Eye (tissue), 1 donor: ENCODE measurements at regions not wholly inside any gene's neighbourhood (a gene's known extent, or its start where the extent isn't known, plus 50 kb on each side); places are given as distances from the start of the nearest gene placed in this dataset.
A peak's percentile ranks its signal among the peaks of the same experiment; 100 is the strongest.

ENCODE experiments used
- DNase-seq: peaks from one replicate; pipeline ENCODE4 v3.0.0-alpha.2; 2015

DNA sequence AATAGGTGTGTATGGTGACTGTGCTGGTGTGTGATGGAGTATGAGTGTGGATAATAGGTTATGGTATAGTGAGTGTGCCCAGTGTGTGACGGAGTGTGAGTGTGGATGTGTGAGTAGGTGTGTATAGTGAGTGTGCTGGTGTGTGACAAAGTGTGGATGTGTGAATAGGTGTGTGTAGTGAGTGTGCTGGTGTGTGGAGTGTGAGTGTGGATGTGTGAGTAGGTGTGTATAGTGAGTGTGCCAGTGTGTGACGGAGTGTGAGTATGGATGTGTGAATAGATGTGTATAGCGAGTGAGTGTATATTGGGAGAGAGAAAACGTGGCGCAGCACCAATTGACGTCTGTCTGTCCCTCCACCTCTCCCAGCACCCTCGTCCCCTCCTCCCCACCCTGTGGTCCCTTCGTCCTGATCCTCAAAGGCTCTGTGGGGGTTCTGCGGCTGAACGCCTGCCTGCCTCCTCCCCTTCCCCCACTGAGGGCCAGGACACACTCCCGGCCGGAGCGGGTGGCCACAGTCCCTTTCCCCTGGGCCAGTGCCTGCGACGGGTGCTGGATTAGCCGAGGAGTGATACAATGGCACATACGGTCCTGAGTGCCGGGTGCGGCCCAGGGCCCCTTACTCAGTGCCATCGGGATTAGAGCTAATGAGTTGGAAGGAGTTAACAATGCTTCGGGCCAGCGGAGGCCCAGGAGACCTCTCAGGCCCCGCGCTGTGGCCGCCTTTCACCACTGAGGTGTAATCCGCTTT, 160.0 kb downstream of the MRM1 start:
- peak; percentile 82 for DNase-seq

- DNase-seq, result no peak
Observed at GRCh38 chr17:36765436-36766043, 164.2 kb downstream of the MRM1 start.

DNA sequence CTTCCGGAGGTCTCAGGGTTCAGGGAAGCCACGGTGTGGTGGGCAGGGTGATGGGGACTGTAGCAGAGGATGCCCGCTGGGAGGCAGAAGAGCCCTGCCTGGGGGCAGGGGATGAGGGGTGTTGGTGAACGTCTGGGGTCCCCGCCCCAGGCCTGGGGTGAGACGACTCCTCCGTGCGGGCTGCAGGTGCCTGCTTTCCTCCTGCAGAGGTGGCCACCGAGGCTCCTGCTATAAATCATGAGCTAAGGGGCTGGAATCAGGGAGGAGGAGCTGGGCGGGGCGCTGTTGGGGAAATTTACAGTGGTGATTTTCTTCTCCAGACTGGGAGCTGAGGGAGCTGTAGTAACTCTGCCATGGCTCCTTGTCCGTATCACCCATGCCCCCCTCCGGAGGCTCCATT, 167.0 kb downstream of the MRM1 start:
- no peak for DNase-seq

DNA sequence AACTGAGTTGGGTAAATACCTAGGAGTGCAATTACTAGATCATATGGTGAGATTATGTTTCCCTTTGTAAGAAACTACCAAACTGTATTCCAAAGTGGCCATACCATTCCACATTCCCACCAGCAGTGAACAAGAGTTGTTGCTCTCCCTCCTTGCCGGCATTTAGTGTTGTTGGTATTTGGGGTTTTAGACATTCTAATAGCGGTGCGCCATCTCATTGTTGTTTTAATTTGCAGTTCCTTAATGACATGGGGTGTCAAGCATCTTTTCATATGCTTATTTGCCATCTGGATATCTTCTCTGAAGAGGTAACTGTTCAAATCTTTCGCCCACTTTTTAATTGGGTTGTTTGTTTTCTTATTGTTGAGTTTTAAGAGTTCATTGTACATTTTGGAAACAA, 164.2 kb upstream of the LHX1 start:
- DNase-seq, result no peak

DNA sequence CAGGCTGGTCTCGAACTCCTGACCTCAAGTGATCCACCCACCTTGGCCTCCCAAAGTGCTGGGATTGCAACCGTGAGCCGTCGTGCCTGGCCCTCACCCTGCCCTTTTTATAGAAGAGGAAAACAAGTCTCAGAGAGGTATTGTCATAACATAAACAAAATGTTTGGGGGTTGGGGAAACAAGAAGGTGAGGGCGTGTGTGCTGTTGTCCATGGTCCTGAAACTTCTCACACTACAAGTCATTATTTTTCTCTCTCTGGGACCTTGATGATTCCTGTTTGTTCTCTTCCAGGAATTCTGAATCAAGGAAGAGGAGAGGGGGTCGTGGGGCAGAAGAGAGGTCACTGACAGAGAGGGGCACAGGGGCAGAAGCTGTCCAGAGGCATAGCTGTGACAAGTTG, 160.2 kb upstream of the LHX1 start:
- DNase-seq, result peak; percentile 66

GRCh38 chr17:36778448-36778847, 158.8 kb upstream of the LHX1 start:
- DNase-seq, result peak; percentile 33

DNA sequence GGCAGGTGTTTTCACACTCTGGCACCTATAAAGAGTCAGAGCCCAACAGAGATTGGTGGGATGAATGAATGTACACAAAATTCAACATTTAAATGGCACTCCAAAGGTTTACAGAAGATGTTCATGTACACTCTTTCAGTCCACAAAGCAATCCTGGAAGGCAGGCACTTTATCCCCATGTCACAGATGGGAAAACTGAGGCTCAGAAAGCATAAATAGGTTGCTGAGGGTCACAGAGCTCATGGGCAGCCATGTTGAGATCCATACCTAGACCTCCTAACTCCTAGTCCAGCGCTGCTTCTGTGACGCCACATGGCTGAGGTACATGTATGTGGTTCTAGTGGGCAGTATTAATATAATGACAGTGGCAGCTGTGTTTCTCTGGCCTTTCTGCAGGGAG, 157.7 kb upstream of the LHX1 start:
- no peak for DNase-seq

DNA sequence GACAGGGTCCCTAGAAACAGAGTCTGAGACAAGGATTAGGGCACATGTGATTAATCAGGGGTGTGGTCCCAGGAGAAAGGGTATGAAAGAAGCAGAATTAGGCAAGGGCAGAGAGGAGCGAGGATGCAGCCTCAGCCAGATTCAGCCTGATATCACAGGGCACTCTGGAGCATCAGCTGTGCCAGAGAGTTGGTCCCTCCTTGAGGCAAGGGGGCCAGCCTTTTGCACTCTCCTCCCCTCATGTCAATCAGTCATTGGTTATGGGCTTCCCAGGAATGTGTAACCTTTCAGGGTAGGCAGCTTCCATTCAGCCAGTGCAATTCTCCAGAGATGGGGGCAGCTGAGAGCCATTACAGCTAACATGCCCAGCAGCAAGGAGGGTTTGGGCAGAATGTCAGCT, 152.6 kb upstream of the LHX1 start:
- no peak for DNase-seq

DNA sequence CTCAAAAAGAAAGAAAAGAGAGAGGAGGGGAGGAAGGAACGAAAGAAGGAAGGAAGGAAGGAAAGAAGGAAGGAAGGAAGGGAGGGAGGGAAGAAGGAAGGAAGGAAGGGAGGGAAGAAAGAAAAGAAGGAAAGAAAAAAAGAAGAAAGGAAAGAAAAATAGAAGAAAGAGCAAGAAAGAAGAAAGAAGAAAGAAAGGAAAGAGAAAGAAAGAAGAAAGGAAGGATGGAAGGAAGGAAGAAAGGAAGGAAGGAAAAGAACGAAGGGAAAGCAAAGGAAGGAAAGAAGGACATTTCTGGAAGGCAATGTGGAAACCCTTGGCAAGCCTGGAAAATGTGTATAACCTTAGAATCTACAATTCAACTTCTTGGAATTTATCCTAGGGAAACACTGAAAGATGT, 150.4 kb upstream of the LHX1 start:
- no peak for DNase-seq

GRCh38 chr17:36791150-36791941, 145.9 kb upstream of the LHX1 start:
- DNase-seq, result peak; percentile 39

GRCh38 chr17:36791942-36792475, 145.3 kb upstream of the LHX1 start:
- DNase-seq, result peak; percentile 36

DNA sequence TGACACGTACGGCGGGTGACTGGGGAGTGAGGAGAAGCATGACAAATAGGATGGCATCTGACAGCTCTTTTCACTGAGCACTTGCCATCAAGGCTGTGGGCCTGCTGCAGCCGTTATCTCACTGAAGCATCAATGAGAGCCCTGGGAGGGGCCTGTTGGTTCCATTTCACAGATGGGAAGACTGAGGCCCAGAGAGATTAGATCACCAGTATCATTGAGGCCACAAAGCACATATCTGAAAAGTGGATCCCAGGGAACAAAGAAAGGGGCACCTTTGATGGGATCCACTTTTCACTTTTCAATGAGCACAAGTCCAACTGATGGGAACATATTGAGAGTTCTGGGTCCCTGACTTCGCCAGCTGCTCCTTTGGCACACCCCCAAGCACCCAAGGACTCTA, 144.4 kb upstream of the LHX1 start:
- DNase-seq, result no peak

DNA sequence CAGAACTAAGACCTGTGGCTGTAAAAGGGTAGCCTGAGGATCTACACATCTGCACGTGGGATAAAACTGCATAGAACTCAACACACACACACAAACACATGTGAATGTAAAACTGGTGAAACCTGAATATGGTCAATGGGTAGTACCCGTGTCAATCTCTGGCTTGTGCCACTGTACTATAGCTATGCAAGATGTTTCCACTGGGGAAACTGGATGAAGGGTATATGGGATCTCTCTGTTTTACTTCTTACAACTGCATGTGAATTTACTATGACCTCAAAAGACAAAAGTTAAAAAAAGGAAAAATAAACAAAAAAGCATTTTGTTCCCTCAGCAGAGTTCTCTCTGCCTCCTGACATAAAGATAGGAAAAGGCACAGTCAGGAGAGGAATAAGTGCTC, 143.3 kb upstream of the LHX1 start:
- no peak for DNase-seq

- no peak for DNase-seq
Observed at GRCh38 chr17:36807496-36808179, 129.6 kb upstream of the LHX1 start.

- DNase-seq, result peak; percentile 74
Observed at GRCh38 chr17:36808180-36808661, 129.1 kb upstream of the LHX1 start.

DNA sequence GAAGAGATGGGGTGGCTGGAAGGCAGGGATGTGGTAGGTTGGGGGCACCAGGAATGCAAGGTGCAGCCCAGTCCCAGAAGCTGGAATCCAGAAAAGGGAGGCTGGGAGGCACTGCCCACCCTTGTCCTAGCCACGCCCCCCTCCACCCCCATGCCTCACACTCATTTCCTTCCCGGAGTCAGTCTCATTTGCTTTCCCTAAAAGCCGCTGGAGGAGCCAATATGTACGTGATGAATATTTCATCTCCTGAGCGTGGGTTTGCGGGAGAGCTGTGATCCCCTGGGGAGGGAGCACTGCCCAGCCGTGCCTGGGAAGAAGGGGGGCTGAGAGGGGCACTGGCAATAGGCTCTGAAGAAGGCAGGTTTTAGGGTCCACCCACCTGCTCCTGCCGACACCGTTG, 124.5 kb upstream of the LHX1 start:
- peak; percentile 65 for DNase-seq

GRCh38 chr17:36813357-36813756, 123.9 kb upstream of the LHX1 start:
- no peak for DNase-seq

DNA sequence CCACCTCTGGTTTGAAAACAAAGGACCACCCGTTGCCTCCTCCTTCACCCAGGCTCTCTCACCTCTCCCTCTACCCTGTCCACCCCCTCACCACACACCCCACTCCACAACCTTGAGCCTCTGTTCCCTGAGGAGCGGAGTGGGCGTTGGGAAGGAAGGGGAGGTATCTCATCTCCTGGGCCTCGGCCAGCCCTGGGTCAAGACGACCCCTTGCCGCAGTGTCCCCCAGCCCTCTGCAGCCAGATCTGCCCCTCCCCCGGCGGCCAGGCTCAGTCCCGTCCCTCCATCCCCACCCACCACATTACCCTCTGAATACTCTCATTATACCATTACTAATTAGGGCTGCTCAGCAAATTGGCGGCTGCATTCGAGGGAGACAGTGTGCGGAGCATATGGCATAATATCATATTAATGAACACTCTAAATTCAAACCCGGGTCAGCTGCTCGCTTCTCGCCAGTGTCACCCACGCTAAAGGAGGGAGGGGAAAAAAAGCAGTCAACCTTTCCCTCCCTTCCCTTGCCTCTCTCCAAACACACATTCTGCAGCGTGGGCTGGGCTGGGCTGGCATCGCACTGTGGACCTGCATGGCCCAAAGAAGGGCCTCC, 123.2 kb upstream of the LHX1 start:
- DNase-seq, result peak; percentile 51

- DNase-seq, result no peak
Observed at GRCh38 chr17:36814958-36815357, 122.3 kb upstream of the LHX1 start.

GRCh38 chr17:36816214-36816906, 120.9 kb upstream of the LHX1 start:
- peak; percentile 46 for DNase-seq

DNA sequence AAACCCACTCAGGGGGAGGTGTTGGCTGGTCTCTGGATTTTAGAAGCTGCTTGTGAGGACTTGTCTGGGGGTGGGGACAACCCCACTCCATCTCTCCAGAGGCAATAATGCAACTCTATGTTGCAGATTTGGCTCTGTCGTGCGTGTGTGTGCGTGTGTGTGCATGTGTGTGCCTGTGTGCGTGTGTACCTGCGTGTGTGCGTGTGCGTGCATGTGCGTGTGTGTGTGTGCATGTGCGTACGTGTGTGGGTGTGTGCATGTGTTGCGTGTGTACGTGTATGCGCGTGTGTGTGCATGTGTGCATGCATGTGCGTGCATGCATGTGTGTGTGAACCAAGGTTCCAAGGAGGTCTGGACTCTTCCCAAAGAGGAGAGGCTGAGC, 120.4 kb upstream of the LHX1 start:
- DNase-seq, result no peak

DNA sequence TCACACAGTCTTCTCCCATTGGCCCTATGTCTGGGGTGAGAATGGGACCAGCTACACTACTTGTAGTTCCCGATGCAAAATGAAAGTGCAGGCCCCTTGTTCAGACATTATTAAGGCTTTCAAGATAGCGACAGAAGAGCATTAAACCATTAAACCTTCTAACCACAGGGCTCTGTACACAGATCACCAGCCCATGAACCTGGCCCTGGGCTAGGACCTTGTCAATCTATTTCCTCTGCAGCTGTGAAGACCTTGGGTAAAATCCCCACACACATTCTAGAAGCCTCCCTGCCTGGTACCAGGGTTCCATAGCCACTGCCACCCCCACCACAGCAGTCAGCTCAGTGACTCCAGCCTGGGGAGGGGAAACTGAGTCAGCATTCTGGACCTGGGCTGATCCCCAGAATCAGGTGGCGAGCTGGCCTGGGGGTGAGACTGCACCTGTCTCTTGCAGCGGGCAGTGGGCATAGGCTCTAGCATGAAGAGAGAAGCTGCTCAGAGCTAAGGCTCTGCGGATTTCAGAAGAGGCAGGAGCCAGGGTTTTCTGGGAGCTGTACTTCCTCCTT, 119.7 kb upstream of the LHX1 start:
- no peak for DNase-seq
